Amniotic stem cell (primary cell): ENCODE measurements at regions not wholly inside any gene's neighbourhood (a gene's known extent, or its start where the extent isn't known, plus 50 kb on each side); places are given as distances from the start of the nearest gene placed in this dataset.

Experiments
- DNase-seq: peaks from one replicate; lab custom pipeline; 2025; lab: John Stamatoyannopoulos, UW

DNA sequence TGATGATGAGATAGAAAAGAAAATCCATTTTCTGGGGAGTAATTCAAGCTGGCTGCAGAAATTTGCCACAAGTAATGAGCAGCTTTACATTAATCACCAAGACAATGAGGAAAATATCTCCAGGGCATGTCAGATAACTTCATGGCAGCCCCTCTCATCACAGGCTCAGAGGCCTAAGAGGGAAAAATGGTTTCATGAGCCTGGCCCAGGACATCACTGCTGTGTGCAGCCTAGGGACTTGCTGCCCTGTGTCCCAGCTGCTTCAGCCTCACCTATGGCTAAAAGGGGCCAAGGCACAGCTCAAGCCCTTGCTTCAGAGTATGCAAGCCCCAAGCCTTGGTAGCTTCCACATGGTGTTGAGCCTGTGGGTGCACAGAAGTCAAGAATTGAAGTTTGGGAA, 161.7 kb downstream of the OPA1 start:
- no peak for DNase-seq

GRCh38 chr3:193756536-193756935, 163.5 kb downstream of the OPA1 start:
- no peak for DNase-seq

- no peak for DNase-seq
Measured at GRCh38 chr3:193757457-193757856, 164.4 kb downstream of the OPA1 start.

DNA sequence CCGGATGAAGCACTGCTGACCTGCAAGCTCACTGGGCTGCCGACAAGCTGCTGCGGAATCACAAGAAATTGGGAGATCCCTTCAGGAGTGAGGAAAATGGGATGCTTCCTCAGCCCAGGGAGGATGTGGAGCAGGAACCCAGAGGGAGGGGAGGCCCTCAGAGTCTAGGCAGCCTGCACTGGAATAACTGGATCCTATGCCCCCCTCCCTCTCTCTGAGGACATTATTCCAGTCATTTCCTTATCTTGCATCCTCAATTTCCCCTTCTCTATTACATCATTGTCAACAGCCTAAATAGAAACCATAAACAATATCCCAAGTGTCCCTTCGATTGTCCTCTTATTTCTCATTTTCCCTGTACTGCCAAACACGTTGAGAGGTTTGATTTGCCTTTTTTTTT, 169.0 kb downstream of the OPA1 start:
- no peak for DNase-seq

DNA sequence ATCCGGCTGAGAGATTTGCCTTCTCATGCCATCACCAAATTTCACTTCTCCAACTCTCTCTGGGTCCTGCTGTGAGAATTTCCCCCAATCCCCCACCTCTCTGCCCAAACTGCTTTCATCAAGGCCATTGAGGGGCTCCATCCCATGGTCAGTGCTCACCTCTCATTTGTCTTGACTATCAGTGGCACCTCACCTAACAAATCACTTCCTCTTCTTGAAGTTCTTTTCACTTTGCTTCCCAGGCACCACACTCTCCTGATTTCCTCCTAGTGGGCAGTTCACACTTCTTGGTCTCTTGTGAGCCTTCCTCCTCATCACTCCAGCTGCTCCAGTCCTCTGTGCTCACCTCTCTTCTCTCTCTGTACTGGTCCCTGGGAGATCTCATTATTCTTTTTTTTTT, 169.6 kb downstream of the OPA1 start:
- DNase-seq: no peak

DNA sequence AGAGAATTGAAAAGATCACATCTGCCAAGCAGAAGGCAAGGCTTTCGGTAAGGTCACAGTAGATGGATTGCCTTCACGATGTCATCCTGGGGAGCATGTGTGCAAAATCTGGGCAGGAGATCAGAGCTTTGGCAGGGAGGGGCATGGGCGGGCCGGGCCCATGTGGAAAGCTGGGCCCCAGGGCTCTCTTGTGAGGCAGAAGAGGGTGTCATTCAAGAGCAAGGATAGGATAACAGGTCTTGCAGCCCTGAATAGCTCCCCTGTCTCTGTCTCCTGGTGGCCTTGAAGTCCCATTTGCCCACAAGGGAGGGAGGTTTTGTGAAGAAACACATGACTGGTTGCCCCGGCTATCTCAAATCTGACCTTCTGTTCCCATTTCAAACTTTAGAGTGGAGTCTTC, 172.0 kb downstream of the OPA1 start:
- DNase-seq: no peak

GRCh38 chr3:193767353-193768069, 174.5 kb downstream of the OPA1 start:
- no peak for DNase-seq

DNA sequence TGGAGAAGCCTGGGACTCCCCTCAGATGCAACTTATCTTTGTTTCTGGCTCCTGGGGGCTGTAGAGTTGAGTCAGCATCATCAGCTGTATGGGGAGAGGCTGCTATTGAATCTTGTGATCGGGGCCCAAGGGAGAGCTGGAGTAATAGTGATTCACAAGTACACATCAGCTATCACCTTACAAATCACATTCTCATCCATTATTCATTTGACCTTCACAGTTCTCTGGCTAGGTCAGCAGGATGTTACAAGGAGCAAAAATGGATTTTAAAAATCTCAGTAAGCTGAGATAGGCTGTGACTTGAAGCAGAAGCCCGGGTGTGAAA, 175.0 kb downstream of the OPA1 start:
- no peak for DNase-seq

DNA sequence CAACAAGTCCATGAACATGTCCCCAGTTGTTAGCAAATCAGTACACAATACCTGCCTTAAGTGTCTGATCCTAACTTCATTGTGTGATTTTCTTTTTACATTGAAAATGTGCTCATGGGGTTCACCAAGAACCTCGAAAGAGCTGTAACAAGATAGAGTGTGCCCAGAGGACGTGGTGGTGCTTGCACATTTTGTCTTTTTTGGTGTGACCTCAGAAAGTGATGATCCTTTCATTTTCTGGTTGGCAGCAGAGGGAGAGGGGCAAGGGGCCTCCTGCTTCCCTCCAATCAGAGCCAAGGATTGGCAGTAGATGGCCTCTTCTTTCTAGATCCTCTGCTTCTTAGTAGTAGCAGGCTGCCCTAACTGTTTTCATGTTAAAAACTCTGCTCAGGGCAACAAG, 176.4 kb downstream of the OPA1 start:
- DNase-seq: no peak

DNA sequence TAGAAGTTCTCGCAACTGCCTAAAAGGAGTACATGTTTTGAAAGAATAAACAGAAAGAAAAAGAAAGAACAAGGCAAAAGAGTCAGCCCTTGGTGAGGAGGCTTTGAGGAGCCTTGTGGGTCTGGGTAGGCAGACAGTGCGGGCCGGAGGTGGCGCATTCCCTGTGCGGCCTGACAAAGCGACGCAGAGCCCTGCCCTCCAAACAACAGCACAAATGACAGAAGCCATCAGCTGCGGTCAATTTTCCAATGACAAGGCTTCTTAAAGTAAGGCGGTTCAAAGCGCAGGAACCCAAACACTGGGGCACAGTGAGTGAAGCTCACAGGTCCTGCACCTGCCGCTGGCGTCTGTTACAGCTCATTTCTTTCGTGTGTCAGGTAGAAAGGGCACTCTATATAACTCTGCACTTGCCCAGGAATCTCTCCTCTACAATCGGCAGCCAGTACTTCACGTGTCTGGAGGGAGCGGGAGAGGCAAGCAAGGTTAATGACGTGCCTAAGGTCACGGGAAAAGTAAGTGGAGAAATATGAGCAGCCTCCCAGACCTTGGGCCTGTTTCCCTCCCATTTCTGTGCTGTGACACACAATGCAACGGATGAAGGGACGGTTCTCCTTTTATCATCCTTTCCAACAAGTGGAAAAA, 178.1 kb downstream of the OPA1 start:
- no peak for DNase-seq

DNA sequence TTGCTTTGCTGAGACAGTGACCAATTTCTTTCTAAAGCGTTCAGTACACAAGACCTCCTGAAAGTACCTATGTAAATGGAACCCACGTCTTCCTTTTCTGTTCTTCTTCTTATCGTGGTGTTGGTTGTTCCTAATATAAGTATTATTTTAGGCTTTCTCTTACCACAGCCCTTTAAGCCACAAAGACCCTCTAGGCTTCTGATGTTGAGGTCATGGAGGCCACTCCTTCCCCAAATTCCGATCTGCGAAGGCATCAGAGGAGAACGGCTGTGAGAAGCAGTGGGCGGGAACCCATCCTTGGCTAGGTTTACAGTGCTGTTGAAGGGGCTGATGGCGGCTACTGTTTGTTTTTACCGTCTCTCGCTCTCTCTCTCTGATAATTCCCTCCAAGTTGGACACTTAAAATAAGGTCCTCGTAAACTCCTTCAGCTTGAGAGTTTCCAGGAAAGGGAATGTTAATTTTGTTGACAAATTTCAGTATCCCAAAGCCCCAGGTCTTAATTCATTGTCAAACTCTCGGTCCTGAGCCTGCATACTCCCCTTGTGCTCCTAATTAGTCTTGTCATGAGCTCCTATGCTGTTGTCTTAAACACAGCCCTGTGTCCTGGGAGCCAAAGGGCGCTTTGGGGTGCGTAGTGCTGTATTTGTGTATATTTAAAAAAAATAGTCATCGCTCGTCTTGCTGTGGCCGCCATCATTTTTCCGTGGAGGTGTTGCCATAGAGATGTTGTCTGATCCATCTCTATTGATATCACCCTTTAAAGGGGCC, 178.8 kb downstream of the OPA1 start:
- no peak for DNase-seq

DNA sequence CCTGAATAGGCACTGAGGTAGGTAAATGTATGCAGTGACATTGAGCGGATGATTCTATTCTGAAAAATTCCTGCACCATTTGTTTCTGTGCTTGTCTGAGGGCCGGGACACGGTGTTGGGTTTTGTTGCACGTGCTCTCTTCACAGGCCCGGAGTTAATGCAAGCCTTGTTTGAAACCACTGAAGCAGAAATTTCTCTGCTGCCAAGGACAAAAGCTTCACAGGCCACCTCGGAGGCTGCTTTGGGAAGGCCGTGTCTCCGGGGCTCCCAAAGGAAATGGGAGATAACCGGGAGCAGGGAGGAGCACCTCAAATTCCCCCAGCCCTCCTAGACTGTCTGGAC, 179.4 kb downstream of the OPA1 start:
- DNase-seq: no peak

DNA sequence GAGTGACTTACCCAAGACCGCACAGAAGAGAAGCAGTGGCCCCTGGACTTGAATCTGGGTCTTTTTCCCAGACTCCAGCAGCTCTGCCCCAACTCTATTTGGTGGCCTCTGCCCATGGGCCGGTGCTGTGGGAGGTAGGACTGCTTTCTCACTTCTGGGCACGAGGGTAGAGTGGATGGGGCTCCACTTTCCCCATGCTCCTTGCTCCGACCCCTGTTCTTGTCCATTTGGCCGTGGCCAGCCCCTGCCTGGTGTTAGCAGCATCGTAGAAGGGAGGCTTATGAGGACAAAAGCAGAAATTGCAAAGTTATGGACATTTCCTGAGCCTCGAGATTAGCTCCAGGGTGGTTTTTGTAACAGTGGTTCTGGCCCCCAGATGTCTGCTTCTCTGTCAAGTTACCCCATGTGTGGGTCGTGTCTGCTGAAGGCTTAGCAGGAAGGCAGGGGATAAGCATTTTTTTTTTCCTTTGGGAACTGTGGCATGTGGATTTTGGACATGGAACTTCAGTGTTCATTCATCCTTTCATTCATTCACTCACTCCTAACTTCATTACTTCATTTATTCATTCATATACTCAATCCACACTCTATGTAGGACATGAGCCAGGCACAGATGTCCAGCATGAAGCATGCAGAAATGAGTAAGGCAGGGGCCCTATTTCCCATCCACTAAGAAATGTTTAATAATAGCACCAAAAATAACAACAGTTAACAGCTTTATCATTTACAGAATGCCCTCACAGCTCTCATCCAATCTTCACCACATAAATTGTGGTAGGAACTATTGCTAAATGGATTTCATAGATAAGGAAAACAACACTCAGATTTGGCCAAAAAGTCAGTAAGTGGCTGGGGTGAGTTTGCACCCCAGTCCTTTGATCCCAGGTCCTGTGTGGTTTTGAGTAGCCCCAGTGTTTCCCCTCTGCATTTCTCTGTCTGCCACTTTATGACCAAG, 180.5 kb downstream of the OPA1 start:
- DNase-seq: no peak

- no peak for DNase-seq
Measured at GRCh38 chr3:193774272-193774915, 181.4 kb downstream of the OPA1 start.

GRCh38 chr3:193774916-193775285, 181.9 kb downstream of the OPA1 start:
- DNase-seq: no peak

- DNase-seq: no peak
Measured at GRCh38 chr3:193775421-193776077, 182.5 kb downstream of the OPA1 start.

DNA sequence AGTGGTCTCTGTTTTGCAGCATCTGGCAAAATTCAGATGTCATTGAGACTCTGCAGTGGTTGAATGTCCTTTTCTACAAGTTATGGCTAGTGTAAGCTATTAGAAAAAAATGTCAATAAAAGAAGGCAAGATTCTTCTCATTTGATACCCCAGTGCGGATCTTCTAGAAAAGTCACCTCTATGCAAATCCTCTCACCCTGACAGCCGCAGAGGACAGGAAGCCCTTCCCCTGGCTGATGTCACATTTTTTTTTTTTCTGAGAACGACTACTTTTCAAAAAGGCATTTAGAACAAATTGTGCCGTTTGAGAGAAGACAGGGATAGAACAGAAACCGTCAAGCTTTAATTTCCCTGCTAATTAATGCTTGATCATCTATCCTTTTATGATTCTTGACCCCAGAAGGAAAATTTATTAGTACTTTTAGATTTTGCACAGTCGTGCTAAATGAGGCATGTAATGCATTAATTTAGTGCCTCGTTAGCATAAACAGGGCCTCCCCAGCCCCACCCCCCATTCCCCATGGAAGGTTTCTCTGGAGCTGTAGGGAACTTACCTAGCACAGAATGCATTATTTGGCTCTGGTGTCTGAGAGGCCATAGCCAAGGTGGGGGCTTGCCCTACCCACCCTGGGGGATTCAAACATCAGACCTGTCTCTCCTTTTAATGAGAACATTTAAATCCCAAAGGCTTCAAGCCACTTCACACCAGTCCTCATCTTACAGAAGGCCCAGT, 183.8 kb downstream of the OPA1 start:
- no peak for DNase-seq

- no peak for DNase-seq
Measured at GRCh38 chr3:193777524-193777923, 184.5 kb downstream of the OPA1 start.

GRCh38 chr3:193778676-193779075, 185.7 kb downstream of the OPA1 start:
- DNase-seq: no peak

DNA sequence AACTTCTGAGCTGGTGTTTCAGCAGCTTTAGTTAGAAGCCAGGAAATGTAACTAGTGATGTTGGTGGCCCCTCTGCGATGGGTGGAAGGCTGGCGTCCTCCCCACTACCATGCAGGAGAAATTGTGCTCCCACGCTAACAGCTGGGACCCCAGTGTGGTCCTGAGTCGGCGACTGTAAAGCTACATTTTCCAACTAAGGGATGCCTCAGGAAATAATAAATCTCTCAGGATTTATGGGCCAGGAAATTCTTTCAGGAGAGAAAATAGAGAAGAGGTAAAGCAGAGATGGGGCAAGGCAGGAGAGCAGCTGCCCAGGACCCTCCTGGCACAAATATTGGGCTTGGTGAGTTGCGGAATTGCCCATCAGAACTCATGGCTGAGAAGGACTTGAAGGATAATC, 186.9 kb downstream of the OPA1 start:
- no peak for DNase-seq

DNA sequence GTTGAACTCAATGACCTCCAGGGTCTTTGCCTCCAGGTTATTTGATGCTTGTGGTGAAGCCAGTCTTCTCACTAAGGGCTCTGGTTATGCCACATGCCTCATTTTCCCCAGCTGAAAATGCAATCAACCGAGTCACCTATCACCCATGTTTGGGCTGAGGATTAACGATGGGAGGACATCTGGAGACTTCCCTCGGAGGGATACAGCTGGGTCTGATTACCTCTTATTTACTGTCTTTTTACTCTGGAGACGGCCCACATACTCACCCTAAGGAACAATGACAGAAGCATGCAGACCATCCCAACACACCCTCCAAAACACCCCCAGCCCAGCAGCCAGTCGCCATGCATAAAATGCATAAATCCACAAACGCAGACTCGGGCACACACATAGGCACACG, 187.4 kb downstream of the OPA1 start:
- DNase-seq: no peak
